H9 (cell line): ENCODE measurements at regions not wholly inside any gene's neighbourhood (a gene's known extent, or its start where the extent isn't known, plus 50 kb on each side); places are given as distances from the start of the nearest gene placed in this dataset.

Experiments
- DNase-seq: peaks from one replicate; pipeline ENCODE4 v3.0.0-alpha.2; 2017
- H2AFZ ChIP-seq: one replicate; pipeline ENCODE4 v1.6.1; 2013; ENCODE audit warnings: mild to moderate bottlenecking, low read length, control low read depth, moderate library complexity
- H2AK5ac ChIP-seq: 2 replicates; pipeline ENCODE4 v1.6.1; 2013; ENCODE audit warnings: low read length, control low read depth, mixed read lengths; ENCODE audit not compliant: insufficient read length
- H2BK120ac ChIP-seq: one replicate; pipeline ENCODE4 v1.6.1; 2013; ENCODE audit warnings: low read depth, mild to moderate bottlenecking, low read length, control low read depth, inconsistent platforms; ENCODE audit not compliant: poor library complexity, severe bottlenecking
- H2BK12ac ChIP-seq: 2 replicates; pipeline ENCODE4 v1.6.1; 2013; ENCODE audit warnings: low read length, control low read depth, mixed read lengths, low read depth; ENCODE audit not compliant: insufficient read length
- H2BK15ac ChIP-seq: 2 replicates; pipeline ENCODE4 v1.6.1; 2013; ENCODE audit warnings: low read depth, low read length, control low read depth
- H2BK20ac ChIP-seq: one replicate; pipeline ENCODE4 v1.6.1; 2013; ENCODE audit warnings: low read depth, mild to moderate bottlenecking, low read length, control low read depth, inconsistent platforms; ENCODE audit not compliant: poor library complexity, severe bottlenecking
- H2BK5ac ChIP-seq: 2 replicates; pipeline ENCODE4 v1.6.1; 2013; ENCODE audit warnings: low read length, control low read depth, mixed read lengths; ENCODE audit not compliant: insufficient read length
- H3K14ac ChIP-seq: 2 replicates; pipeline ENCODE4 v1.6.1; 2013; ENCODE audit warnings: low read length, control low read depth; ENCODE audit not compliant: insufficient read depth
- H3K18ac ChIP-seq: 2 replicates; pipeline ENCODE4 v1.6.1; 2013; ENCODE audit warnings: low read depth, mild to moderate bottlenecking, mixed read lengths, low read length, control low read depth; ENCODE audit not compliant: insufficient read length
- H3K23ac ChIP-seq: 2 replicates; pipeline ENCODE4 v1.6.1; 2013; ENCODE audit warnings: low read length, control low read depth, mixed read lengths, low read depth; ENCODE audit not compliant: insufficient read length
- H3K23me2 ChIP-seq: 2 replicates; pipeline ENCODE4 v1.6.1; 2013; ENCODE audit warnings: low read depth, mild to moderate bottlenecking, mixed read lengths, low read length, control low read depth; ENCODE audit not compliant: insufficient read length, poor library complexity, severe bottlenecking
- H3K27ac ChIP-seq: 2 replicates; pipeline ENCODE4 v1.5.1; 2013; ENCODE audit warnings: low read length, control low read depth, mixed read lengths, low read depth; ENCODE audit not compliant: insufficient read length
- H3K27me3 ChIP-seq: 2 replicates; pipeline ENCODE4 v1.6.1; 2013; ENCODE audit warnings: low read length, control low read depth, inconsistent platforms; ENCODE audit not compliant: insufficient read depth
- H3K4ac ChIP-seq: 2 replicates; pipeline ENCODE4 v1.6.1; 2013; ENCODE audit warnings: low read depth, mild to moderate bottlenecking, control low read depth, inconsistent platforms, low read length, moderate library complexity
- H3K4me1 ChIP-seq: 2 replicates; pipeline ENCODE4 v1.6.1; 2013; ENCODE audit warnings: low read length, control low read depth, inconsistent platforms; ENCODE audit not compliant: insufficient read depth
- H3K4me2 ChIP-seq: 2 replicates; pipeline ENCODE4 v1.6.1; 2013; ENCODE audit warnings: low read length, control low read depth, mixed read lengths; ENCODE audit not compliant: insufficient read length, insufficient read depth
- H3K56ac ChIP-seq: 2 replicates; pipeline ENCODE4 v1.6.1; 2013; ENCODE audit warnings: low read depth, mild to moderate bottlenecking, mixed read lengths, low read length, control low read depth; ENCODE audit not compliant: insufficient read length
- H3K79me1 ChIP-seq: 2 replicates; pipeline ENCODE4 v1.6.1; 2013; ENCODE audit warnings: low read depth, mild to moderate bottlenecking, moderate library complexity, low read length, control low read depth, inconsistent platforms; ENCODE audit not compliant: insufficient read depth, poor library complexity, severe bottlenecking
- H3K79me2 ChIP-seq: 2 replicates; pipeline ENCODE4 v1.6.1; 2013; ENCODE audit warnings: low read length, control low read depth, inconsistent platforms; ENCODE audit not compliant: insufficient read depth
- H3K9ac ChIP-seq: 2 replicates; pipeline ENCODE4 v1.6.1; 2013; ENCODE audit warnings: low read length, control low read depth, mixed read lengths; ENCODE audit not compliant: insufficient read length; ENCODE audit errors: extremely low read depth
- H3K9me3 ChIP-seq: one replicate; pipeline ENCODE4 v1.6.1; 2013; ENCODE audit warnings: low read depth, low read length, inconsistent platforms; ENCODE audit not compliant: control insufficient read depth
- H3T11ph ChIP-seq: one replicate; pipeline ENCODE4 v1.6.1; 2013; ENCODE audit warnings: mild to moderate bottlenecking, low read length, control low read depth, inconsistent platforms
- H4K20me1 ChIP-seq: one replicate; pipeline ENCODE4 v1.6.1; 2013; ENCODE audit not compliant: control insufficient read depth, insufficient read length, insufficient read depth
- H4K5ac ChIP-seq: 2 replicates; pipeline ENCODE4 v1.6.1; 2013; ENCODE audit warnings: low read depth, mild to moderate bottlenecking, mixed read lengths, low read length, control low read depth; ENCODE audit not compliant: insufficient read length
- H4K8ac ChIP-seq: replicated peaks from 2 replicates; pipeline ENCODE4 v1.6.1; 2013; ENCODE audit warnings: low read length, control low read depth, mixed read lengths, low read depth; ENCODE audit not compliant: insufficient read length
- H4K91ac ChIP-seq: 2 replicates; pipeline ENCODE4 v1.6.1; 2013; ENCODE audit warnings: low read depth, mild to moderate bottlenecking, moderate library complexity, mixed read lengths, low read length, control low read depth; ENCODE audit not compliant: insufficient read length
- H3K27ac Mint-ChIP-seq, 3 experiments: 2 replicates in 2 of 3; 3 replicates in 1 of 3; pipeline ENCODE4 v1.8.0; 2020 to 2021; ENCODE audit warnings: mixed read lengths in 3 of 3, mild to moderate bottlenecking in 1 of 3, moderate library complexity in 1 of 3
- H3K27me3 Mint-ChIP-seq: 2 replicates; pipeline ENCODE4 v1.8.0; 2021; ENCODE audit warnings: low read depth, mild to moderate bottlenecking, moderate library complexity, mixed read lengths
- H3K36me3 Mint-ChIP-seq, 3 experiments: 2 replicates in 2 of 3; 3 replicates in 1 of 3; pipeline ENCODE4 v1.8.0; 2020 to 2021; ENCODE audit warnings: low read depth in 3 of 3, mixed read lengths in 3 of 3; ENCODE audit not compliant: insufficient read depth in 1 of 3
- H3K4me1 Mint-ChIP-seq, 2 experiments: 2 replicates each; pipeline ENCODE4 v1.8.0; 2020; ENCODE audit warnings: mixed read lengths in 2 of 2
- H3K4me3 Mint-ChIP-seq, 2 experiments: 2 replicates in 1 of 2; 3 replicates in 1 of 2; pipeline ENCODE4 v1.8.0; 2020 to 2021; ENCODE audit warnings: mild to moderate bottlenecking in 2 of 2, mixed read lengths in 2 of 2, moderate library complexity in 1 of 2
- H3K9me3 Mint-ChIP-seq, 2 experiments: 2 replicates in 1 of 2; 3 replicates in 1 of 2; pipeline ENCODE4 v1.8.0; 2020; ENCODE audit warnings: mild to moderate bottlenecking in 2 of 2, mixed read lengths in 2 of 2, moderate library complexity in 1 of 2
- WGBS: extraction: QIAGEN DNeasy Blood & Tissue Kit; methylation state at CpG from one replicate; pipeline ENCODE4 v1.1.7; 2013; ENCODE audit warnings: missing lambda C conversion rate, low lambda C conversion rate, mixed read lengths; ENCODE audit not compliant: insufficient read length; ENCODE audit errors: extremely low coverage; 5-methylcytosine and 5-hydroxymethylcytosine counted together
- TF ChIP-seq, protein P1 (sequence below): fragments of 200-600 bp; sonication (generic); conservative IDR thresholded peaks from 3 replicates; pipeline ENCODE4 v1.8.0; 2021; ENCODE audit warnings: antibody characterized with exemption, mild to moderate bottlenecking

DNA sequence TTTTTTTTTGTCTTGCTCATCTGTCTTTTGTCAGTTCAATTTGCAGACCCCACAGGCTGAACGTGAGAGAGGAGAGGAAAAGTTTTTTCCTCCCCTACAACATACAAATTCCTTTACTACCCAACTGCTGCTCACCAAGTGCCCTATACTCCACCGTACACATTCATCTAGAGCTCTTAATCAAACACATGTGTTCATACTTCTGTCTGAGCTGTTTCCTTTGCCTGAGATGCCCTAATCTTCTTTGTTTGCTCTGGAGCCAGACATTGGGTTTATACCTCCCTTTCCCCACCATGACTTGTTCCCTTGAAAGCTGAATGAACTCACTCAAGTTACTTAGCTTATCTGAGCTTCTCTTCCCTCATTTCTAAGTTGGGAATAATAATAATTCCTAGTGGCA lies 122.7 kb upstream of the RASGRP1 start:
- Histone ChIP-seq H2AK5ac (no peak overlapping the region), H2BK15ac (no peak overlapping the region), H4K8ac (no peak overlapping the region), H2BK20ac (no peak overlapping the region), H3K23ac (no peak overlapping the region), H2BK12ac (no peak overlapping the region), H3K79me2 (no peaks in the 10 kb centered on the region), H3K14ac (no peak overlapping the region), H3K18ac (no peak overlapping the region), H3K27me3 (no peaks in the 10 kb centered on the region), H4K91ac (no peak overlapping the region), H3K9ac (no peak overlapping the region), H3K4me2 (no peak overlapping the region), H3K56ac (no peak overlapping the region), H3K79me1 (no peaks in the 10 kb centered on the region), H2BK120ac (no peak overlapping the region), H3K4ac (no peak overlapping the region), H3K23me2 (no peaks in the 10 kb centered on the region), H3T11ph (no peak overlapping the region), H4K20me1 (no peaks in the 10 kb centered on the region), H4K5ac (no peak overlapping the region), H2BK5ac (no peak overlapping the region), H2AFZ (no peak overlapping the region), H3K27ac (no peak overlapping the region), H3K9me3 (no peaks in the 10 kb centered on the region), H3K4me1 (no peaks in the 10 kb centered on the region; the same call in 1 of the 2 replicates)
- no CpG with 5 or more reads among the region's 2 CpGs for WGBS
- peaks cover 2% of the 10 kb centered on the region; the same call in 1 of the 2 replicates for H3K27me3 Mint-ChIP-seq
- H3K9me3 Mint-ChIP-seq = no peaks in the 10 kb centered on the region
- no peaks in the 10 kb centered on the region for H3K36me3 Mint-ChIP-seq
- no peak for DNase-seq
- H3K27ac Mint-ChIP-seq = no peak overlapping the region
- TF ChIP-seq, protein P1, sequence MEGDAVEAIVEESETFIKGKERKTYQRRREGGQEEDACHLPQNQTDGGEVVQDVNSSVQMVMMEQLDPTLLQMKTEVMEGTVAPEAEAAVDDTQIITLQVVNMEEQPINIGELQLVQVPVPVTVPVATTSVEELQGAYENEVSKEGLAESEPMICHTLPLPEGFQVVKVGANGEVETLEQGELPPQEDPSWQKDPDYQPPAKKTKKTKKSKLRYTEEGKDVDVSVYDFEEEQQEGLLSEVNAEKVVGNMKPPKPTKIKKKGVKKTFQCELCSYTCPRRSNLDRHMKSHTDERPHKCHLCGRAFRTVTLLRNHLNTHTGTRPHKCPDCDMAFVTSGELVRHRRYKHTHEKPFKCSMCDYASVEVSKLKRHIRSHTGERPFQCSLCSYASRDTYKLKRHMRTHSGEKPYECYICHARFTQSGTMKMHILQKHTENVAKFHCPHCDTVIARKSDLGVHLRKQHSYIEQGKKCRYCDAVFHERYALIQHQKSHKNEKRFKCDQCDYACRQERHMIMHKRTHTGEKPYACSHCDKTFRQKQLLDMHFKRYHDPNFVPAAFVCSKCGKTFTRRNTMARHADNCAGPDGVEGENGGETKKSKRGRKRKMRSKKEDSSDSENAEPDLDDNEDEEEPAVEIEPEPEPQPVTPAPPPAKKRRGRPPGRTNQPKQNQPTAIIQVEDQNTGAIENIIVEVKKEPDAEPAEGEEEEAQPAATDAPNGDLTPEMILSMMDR = no peak
- peaks cover 8 to 13% of the 10 kb centered on the region in 2 experiments for H3K4me1 Mint-ChIP-seq
- H3K4me3 Mint-ChIP-seq = no peak overlapping the region
